GM18858 (cell line): ENCODE measurements at regions not wholly inside any gene's neighbourhood (a gene's known extent, or its start where the extent isn't known, plus 50 kb on each side); places are given as distances from the start of the nearest gene placed in this dataset.

Experiments
- ATAC-seq: cut with Tn5 transposase; IDR thresholded peaks from one replicate; pipeline ENCODE4 v1.9.1; 2021; ENCODE audit not compliant: unreplicated experiment

- no peak for ATAC-seq
Observed at GRCh38 chr5:144882739-144883283, 712.1 kb downstream of the KCTD16 start.

- ATAC-seq, result no peak
Observed at GRCh38 chr5:144880513-144880912, 709.8 kb downstream of the KCTD16 start.

GRCh38 chr5:144876990-144877389 is 706.3 kb downstream of the KCTD16 start:
- ATAC-seq, result no peak

GRCh38 chr5:144873076-144873475 is 702.4 kb downstream of the KCTD16 start:
- ATAC-seq, result no peak

- ATAC-seq, result peak; percentile 66
Observed at GRCh38 chr5:144864118-144864517, 693.4 kb downstream of the KCTD16 start.

- no peak for ATAC-seq
Observed at GRCh38 chr5:144857454-144857853, 686.8 kb downstream of the KCTD16 start.

- ATAC-seq, result no peak
Observed at GRCh38 chr5:144844086-144844485, 673.4 kb downstream of the KCTD16 start.

GRCh38 chr5:144832416-144832815 is 661.7 kb downstream of the KCTD16 start:
- ATAC-seq, result no peak

GRCh38 chr5:144831650-144832049 is 661.0 kb downstream of the KCTD16 start:
- ATAC-seq, result no peak

GRCh38 chr5:144822503-144822902 is 651.8 kb downstream of the KCTD16 start:
- ATAC-seq, result no peak

- no peak for ATAC-seq
Observed at GRCh38 chr5:144820278-144820677, 649.6 kb downstream of the KCTD16 start.

GRCh38 chr5:144815131-144815530 is 644.5 kb downstream of the KCTD16 start:
- no peak for ATAC-seq

GRCh38 chr5:144812763-144813162 is 642.1 kb downstream of the KCTD16 start:
- no peak for ATAC-seq

GRCh38 chr5:144800169-144800568 is 629.5 kb downstream of the KCTD16 start:
- ATAC-seq, result no peak

- no peak for ATAC-seq
Observed at GRCh38 chr5:144798595-144798994, 627.9 kb downstream of the KCTD16 start.

- no peak for ATAC-seq
Observed at GRCh38 chr5:144794922-144795321, 624.2 kb downstream of the KCTD16 start.

- ATAC-seq, result no peak
Observed at GRCh38 chr5:144788556-144788955, 617.9 kb downstream of the KCTD16 start.

- ATAC-seq, result no peak
Observed at GRCh38 chr5:144788046-144788445, 617.4 kb downstream of the KCTD16 start.

GRCh38 chr5:144779368-144779767 is 608.7 kb downstream of the KCTD16 start:
- no peak for ATAC-seq

- ATAC-seq, result no peak
Observed at GRCh38 chr5:144778561-144778960, 607.9 kb downstream of the KCTD16 start.

GRCh38 chr5:144774197-144774596 is 603.5 kb downstream of the KCTD16 start:
- no peak for ATAC-seq

GRCh38 chr5:144773628-144774027 is 603.0 kb downstream of the KCTD16 start:
- no peak for ATAC-seq

- no peak for ATAC-seq
Observed at GRCh38 chr5:144771802-144772201, 601.1 kb downstream of the KCTD16 start.

GRCh38 chr5:144742361-144742760 is 571.7 kb downstream of the KCTD16 start:
- ATAC-seq, result no peak
